Mesendoderm (in vitro differentiated cells): ENCODE measurements at regions not wholly inside any gene's neighbourhood (a gene's known extent, or its start where the extent isn't known, plus 50 kb on each side); places are given as distances from the start of the nearest gene placed in this dataset.

Experiments used
- DNase-seq: peaks from one replicate; pipeline ENCODE4 v3.0.0; 2013
- H2AK5ac ChIP-seq: 2 replicates; pipeline ENCODE4 v1.6.1; 2013; ENCODE audit warnings: low read length, inconsistent platforms
- H2BK120ac ChIP-seq: 2 replicates; pipeline ENCODE4 v1.6.1; 2013; ENCODE audit warnings: low read depth, mild to moderate bottlenecking, low read length, moderate library complexity, mixed read lengths
- H2BK15ac ChIP-seq: replicated peaks from 2 replicates; pipeline ENCODE4 v1.6.1; 2013; ENCODE audit warnings: low read depth, mild to moderate bottlenecking, moderate library complexity
- H2BK5ac ChIP-seq: 2 replicates; pipeline ENCODE4 v1.6.1; 2013; ENCODE audit warnings: low read length, inconsistent platforms
- H3K18ac ChIP-seq: 2 replicates; pipeline ENCODE4 v1.6.1; 2013; ENCODE audit warnings: mild to moderate bottlenecking, low read length, mixed read lengths
- H3K23ac ChIP-seq: one replicate; pipeline ENCODE4 v1.6.1; 2013; ENCODE audit warnings: low read length
- H3K27ac ChIP-seq: 2 replicates; pipeline ENCODE4 v1.5.1; 2013; ENCODE audit warnings: low read depth, mild to moderate bottlenecking, inconsistent platforms, low read length, moderate library complexity
- H3K27me3 ChIP-seq: 2 replicates; pipeline ENCODE4 v1.6.1; 2013; ENCODE audit warnings: low read length, control low read depth, mild to moderate bottlenecking, inconsistent platforms; ENCODE audit not compliant: insufficient read depth, poor library complexity
- H3K36me3 ChIP-seq: 2 replicates; pipeline ENCODE4 v1.6.1; 2013; ENCODE audit warnings: low read length, inconsistent platforms; ENCODE audit not compliant: control insufficient read depth, insufficient read depth
- H3K4ac ChIP-seq: one replicate; pipeline ENCODE4 v1.6.1; 2013; ENCODE audit warnings: low read depth, mild to moderate bottlenecking, low read length, moderate library complexity
- H3K4me1 ChIP-seq: 2 replicates; pipeline ENCODE4 v1.6.1; 2013; ENCODE audit warnings: low read depth, low read length, inconsistent platforms; ENCODE audit not compliant: control insufficient read depth
- H3K4me2 ChIP-seq: 2 replicates; pipeline ENCODE4 v1.6.1; 2013; ENCODE audit warnings: low read length
- H3K4me3 ChIP-seq: 2 replicates; pipeline ENCODE4 v1.5.1; 2013; ENCODE audit warnings: mild to moderate bottlenecking, low read length
- H3K56ac ChIP-seq: one replicate; pipeline ENCODE4 v1.6.1; 2013; ENCODE audit warnings: low read length
- H3K79me1 ChIP-seq: 2 replicates; pipeline ENCODE4 v1.6.1; 2013; ENCODE audit warnings: low read length, inconsistent platforms
- H3K79me2 ChIP-seq: 2 replicates; pipeline ENCODE4 v1.6.1; 2013; ENCODE audit warnings: mild to moderate bottlenecking, low read length; ENCODE audit not compliant: control insufficient read depth, insufficient read depth
- H3K9ac ChIP-seq: 2 replicates; pipeline ENCODE4 v1.6.1; 2013; ENCODE audit warnings: low read length, inconsistent platforms
- H4K5ac ChIP-seq: one replicate; pipeline ENCODE4 v1.6.1; 2013; ENCODE audit warnings: low read length
- H4K8ac ChIP-seq: one replicate; pipeline ENCODE4 v1.6.1; 2013; ENCODE audit warnings: low read depth, mild to moderate bottlenecking, control low read depth, low read length, moderate library complexity
- WGBS: extraction: QIAGEN DNeasy Blood & Tissue Kit; methylation state at CpG from one replicate; pipeline ENCODE4 v1.1.7; 2013; ENCODE audit warnings: low lambda C conversion rate, missing lambda C conversion rate; ENCODE audit not compliant: insufficient coverage; ENCODE audit errors: extremely low coverage; 5-methylcytosine and 5-hydroxymethylcytosine counted together

DNA sequence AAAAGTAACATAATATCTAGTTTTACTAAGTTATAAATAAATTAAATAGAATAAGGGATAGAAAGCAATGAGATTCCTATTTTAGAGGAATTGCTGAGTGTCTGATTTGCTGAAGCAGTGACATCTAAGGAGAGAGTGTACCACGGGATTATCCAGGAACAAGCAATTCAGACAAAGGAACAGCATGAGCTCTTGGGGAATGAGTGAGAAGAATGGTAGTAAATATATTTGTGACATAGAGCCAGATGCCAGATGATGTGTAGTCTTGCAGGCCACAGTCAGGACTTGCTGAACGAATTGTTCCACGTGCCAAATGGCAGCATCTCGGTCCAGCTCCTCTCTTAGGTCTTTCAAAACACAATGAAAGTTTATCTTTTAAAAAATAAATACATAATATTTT is 339.2 kb downstream of the TENT5A start:
- H3K23ac ChIP-seq, result no peak overlapping the region

DNA sequence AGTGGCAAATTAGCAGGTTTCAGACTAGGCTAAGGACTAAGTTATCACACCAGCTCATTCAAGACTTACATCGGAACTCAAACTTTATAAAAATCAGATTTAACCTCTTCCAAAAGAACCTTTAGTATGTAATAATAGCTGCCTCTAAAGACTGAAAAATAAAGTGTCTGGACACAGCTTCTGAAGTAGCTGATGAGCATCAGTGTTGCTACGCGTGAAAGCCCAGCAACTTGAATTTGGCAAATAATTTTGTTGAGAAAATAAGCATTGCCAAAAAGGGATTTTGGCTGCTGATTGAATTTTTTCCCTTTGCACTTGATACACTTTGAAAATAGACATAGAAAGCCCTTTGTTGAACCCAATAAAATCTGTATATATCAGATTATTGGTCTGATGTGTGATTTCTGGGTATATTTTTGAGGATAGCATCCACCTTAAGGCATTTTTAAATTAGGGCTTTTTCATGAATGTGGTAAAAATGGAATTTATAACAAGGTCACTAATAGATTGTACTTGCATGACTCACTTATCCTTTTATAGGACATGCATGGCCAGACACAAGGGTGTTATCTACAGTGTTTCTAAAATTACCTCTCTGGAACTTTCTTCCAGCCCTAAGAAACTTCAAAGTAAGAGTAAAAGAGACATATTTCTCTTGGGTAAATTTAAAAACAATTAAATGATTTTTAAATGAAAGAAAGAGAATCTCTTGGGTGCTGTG is 350.4 kb downstream of the TENT5A start:
- Histone ChIP-seq H3K18ac (no peak overlapping the region), H3K56ac (no peak overlapping the region), H2AK5ac (no peak overlapping the region), H3K4me3 (no peak overlapping the region), H3K4me2 (no peak overlapping the region), H3K23ac (no peak overlapping the region), H3K79me1 (no peaks in the 10 kb centered on the region), H3K4me1 (no peaks in the 10 kb centered on the region), H4K8ac (no peak overlapping the region), H3K79me2 (no peaks in the 10 kb centered on the region), H3K27ac (no peak overlapping the region), H4K5ac (no peak overlapping the region), H3K36me3 (no peaks in the 10 kb centered on the region), H2BK5ac (no peak overlapping the region), H2BK120ac (no peak overlapping the region), H2BK15ac (no peak overlapping the region), H3K4ac (no peak overlapping the region), H3K27me3 (no peaks in the 10 kb centered on the region), H3K9ac (no peak overlapping the region)
- WGBS, result no CpG with 5 or more reads among the region's 3 CpGs
- no peak for DNase-seq

More for the DNA sequence above, 339.2 kb downstream of the TENT5A start:
- H3K27ac ChIP-seq, result no peak overlapping the region
- H2BK15ac ChIP-seq, result no peak overlapping the region
- H4K5ac ChIP-seq, result no peak overlapping the region
- H3K4me2 ChIP-seq, result no peak overlapping the region
- no peaks in the 10 kb centered on the region for H3K79me1 ChIP-seq
- no peaks in the 10 kb centered on the region for H3K36me3 ChIP-seq
- H3K56ac ChIP-seq, result no peak overlapping the region
- no peak overlapping the region for H4K8ac ChIP-seq
- no CpG with 5 or more reads among the region's 4 CpGs for WGBS
- H3K27me3 ChIP-seq, result no peaks in the 10 kb centered on the region
- no peak overlapping the region for H3K4ac ChIP-seq
- H2BK5ac ChIP-seq, result no peak overlapping the region
- DNase-seq, result no peak
- H3K4me1 ChIP-seq, result no peaks in the 10 kb centered on the region
- H3K9ac ChIP-seq, result no peak overlapping the region
- no peak overlapping the region for H3K4me3 ChIP-seq
- no peaks in the 10 kb centered on the region for H3K79me2 ChIP-seq
- H3K18ac ChIP-seq, result no peak overlapping the region
- H2AK5ac ChIP-seq, result no peak overlapping the region
- no peak overlapping the region for H2BK120ac ChIP-seq

DNA sequence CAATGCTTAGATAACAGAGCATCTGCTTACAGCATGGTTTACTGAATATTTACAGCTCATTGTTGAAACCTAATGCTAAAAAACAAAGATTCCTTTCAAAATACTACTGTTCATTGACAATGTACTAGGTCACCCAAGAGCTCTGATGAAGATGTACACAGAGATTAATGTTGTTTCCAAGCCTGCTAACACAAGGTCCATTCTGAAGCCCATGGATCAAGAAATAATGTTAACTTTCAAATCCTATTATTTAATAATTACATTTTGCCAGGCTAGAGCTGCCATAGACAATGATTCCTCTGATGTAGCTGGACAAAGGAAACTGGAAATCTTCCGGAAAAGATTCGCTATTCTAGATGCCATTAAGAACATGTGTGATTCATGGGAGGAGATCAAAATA is 355.6 kb downstream of the TENT5A start:
- Histone ChIP-seq H2AK5ac (no peak overlapping the region), H3K4me2 (no peak overlapping the region), H3K56ac (no peak overlapping the region), H3K4ac (no peak overlapping the region), H3K79me2 (no peaks in the 10 kb centered on the region), H3K9ac (no peak overlapping the region), H4K8ac (no peak overlapping the region), H2BK5ac (no peak overlapping the region), H2BK15ac (no peak overlapping the region), H4K5ac (no peak overlapping the region), H3K27ac (no peak overlapping the region), H3K4me3 (no peak overlapping the region), H3K27me3 (no peaks in the 10 kb centered on the region), H2BK120ac (no peak overlapping the region), H3K18ac (no peak overlapping the region), H3K23ac (no peak overlapping the region), H3K4me1 (no peaks in the 10 kb centered on the region), H3K79me1 (no peaks in the 10 kb centered on the region), H3K36me3 (no peaks in the 10 kb centered on the region)
- DNase-seq, result no peak
- no CpG with 5 or more reads among the region's 2 CpGs for WGBS

GRCh38 chr6:81387163-81387562 is 365.3 kb downstream of the TENT5A start:
- Histone ChIP-seq H3K27me3 (no peaks in the 10 kb centered on the region), H3K36me3 (no peaks in the 10 kb centered on the region), H3K18ac (no peak overlapping the region), H4K5ac (no peak overlapping the region), H2BK5ac (no peak overlapping the region), H3K9ac (no peak overlapping the region), H3K56ac (no peak overlapping the region), H3K4ac (no peak overlapping the region), H3K4me1 (no peaks in the 10 kb centered on the region), H3K23ac (no peak overlapping the region), H3K79me1 (no peaks in the 10 kb centered on the region), H2BK120ac (no peak overlapping the region), H4K8ac (no peak overlapping the region), H3K4me3 (no peak overlapping the region), H2AK5ac (no peak overlapping the region), H3K27ac (no peak overlapping the region), H3K4me2 (no peak overlapping the region), H3K79me2 (no peaks in the 10 kb centered on the region), H2BK15ac (no peak overlapping the region)
- no peak for DNase-seq
- no CpG with 5 or more reads among the region's 1 CpG for WGBS

GRCh38 chr6:81384921-81385320 is 367.6 kb downstream of the TENT5A start:
- Histone ChIP-seq H3K4me1 (no peaks in the 10 kb centered on the region), H2BK120ac (no peak overlapping the region), H3K18ac (no peak overlapping the region), H3K9ac (no peak overlapping the region), H4K8ac (no peak overlapping the region), H3K4me3 (no peak overlapping the region), H2AK5ac (no peak overlapping the region), H3K27ac (no peak overlapping the region), H3K79me1 (no peaks in the 10 kb centered on the region), H3K79me2 (no peaks in the 10 kb centered on the region), H2BK15ac (no peak overlapping the region), H3K56ac (no peak overlapping the region), H2BK5ac (no peak overlapping the region), H4K5ac (no peak overlapping the region), H3K27me3 (no peaks in the 10 kb centered on the region), H3K4ac (no peak overlapping the region), H3K23ac (no peak overlapping the region), H3K4me2 (no peak overlapping the region), H3K36me3 (no peaks in the 10 kb centered on the region)
- DNase-seq, result no peak
- no CpG with 5 or more reads among the region's 2 CpGs for WGBS

DNA sequence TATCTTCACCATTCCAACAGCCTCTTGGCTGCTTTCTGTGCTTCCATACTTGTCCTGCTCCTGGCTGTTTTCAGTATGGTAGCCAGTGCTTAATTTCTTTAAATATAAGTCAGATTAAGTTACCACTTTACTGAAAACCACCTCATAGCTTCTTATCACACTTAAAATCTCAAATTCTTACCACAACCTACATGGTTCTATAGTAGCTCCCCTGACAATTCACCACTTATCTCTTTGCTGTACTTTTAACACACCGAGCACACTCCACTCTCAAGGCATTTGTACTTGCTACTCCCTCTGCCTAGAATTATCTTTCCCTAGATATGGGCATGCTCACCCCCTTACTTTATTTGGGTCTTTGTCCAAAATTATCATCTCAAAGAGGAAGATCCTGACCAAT is 369.0 kb downstream of the TENT5A start:
- no CpG with 5 or more reads among the region's 1 CpG for WGBS
- no peak overlapping the region for H3K9ac ChIP-seq
- no peaks in the 10 kb centered on the region for H3K79me1 ChIP-seq

More for the DNA sequence above, 369.0 kb downstream of the TENT5A start:
- no peak overlapping the region for H3K4me2 ChIP-seq
- no peaks in the 10 kb centered on the region for H3K4me1 ChIP-seq
- no peak overlapping the region for H3K18ac ChIP-seq
- no peaks in the 10 kb centered on the region for H3K27me3 ChIP-seq
- H2AK5ac ChIP-seq, result no peak overlapping the region
- H4K8ac ChIP-seq, result no peak overlapping the region
- H2BK15ac ChIP-seq, result no peak overlapping the region
- H2BK5ac ChIP-seq, result no peak overlapping the region
- no peak overlapping the region for H3K27ac ChIP-seq
- H3K4me3 ChIP-seq, result no peak overlapping the region
- H3K23ac ChIP-seq, result no peak overlapping the region
- no peak overlapping the region for H3K56ac ChIP-seq
- DNase-seq, result no peak
- no peaks in the 10 kb centered on the region for H3K79me2 ChIP-seq
- H3K36me3 ChIP-seq, result no peaks in the 10 kb centered on the region
- H3K4ac ChIP-seq, result no peak overlapping the region
- no peak overlapping the region for H2BK120ac ChIP-seq
- H4K5ac ChIP-seq, result no peak overlapping the region
